NCI-H1930 (cell line): ENCODE measurements at regions not wholly inside any gene's neighbourhood (a gene's known extent, or its start where the extent isn't known, plus 50 kb on each side); places are given as distances from the start of the nearest gene placed in this dataset.

Experiments used
- DNase-seq, 2 experiments: peaks; one replicate each; lab custom pipeline; 2025; lab: John Stamatoyannopoulos, UW

DNA sequence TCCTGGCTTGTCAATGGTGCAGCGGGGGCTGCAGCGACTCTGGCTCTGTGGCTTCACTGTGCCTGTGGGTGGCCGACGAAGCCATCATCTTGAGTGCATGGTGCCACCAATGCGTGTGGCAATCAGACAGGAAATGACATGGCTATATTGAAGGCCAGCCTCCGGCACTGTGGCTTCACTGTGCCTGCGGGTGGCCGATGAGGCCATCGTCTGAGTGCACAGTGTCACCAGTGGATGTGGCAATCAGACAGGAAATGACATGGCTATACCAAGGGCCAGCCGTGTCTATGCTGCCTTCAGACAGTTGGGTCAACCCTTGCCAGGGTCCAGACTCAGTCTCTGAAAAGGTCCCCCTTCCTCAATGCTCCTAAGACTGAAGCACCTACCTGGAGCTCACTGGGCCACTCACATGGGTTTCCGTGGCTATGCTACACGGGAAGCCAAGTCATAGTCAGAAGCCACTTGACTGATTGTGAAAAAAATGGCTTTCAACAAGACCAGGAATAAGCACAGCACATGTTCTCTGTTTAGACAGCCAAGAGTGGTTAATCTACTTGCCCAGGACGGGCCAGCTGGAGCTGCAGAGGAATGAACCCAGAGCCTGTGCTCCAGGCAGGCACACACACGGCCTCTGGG is 67.5 kb upstream of the S1PR3 start:
- no peak for DNase-seq

DNA sequence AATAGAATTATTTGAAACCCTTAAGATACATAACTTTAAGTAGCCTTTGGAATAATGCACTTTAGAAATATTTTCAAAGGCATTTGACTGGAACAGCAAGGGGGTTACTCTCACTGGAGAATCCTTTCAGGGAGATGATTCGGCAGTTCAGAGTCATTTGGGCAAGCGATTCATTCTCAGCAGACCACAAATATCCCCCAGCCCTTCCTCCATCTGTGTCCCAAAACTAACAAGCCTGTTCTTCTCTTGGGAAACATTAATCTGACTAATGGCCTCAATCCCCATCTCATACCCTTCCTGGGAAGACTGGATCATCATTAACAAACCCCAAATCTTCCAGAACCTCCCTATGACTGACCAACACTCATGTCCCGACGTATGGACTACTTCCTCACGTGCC is 65.8 kb upstream of the S1PR3 start:
- DNase-seq = no peak

DNA sequence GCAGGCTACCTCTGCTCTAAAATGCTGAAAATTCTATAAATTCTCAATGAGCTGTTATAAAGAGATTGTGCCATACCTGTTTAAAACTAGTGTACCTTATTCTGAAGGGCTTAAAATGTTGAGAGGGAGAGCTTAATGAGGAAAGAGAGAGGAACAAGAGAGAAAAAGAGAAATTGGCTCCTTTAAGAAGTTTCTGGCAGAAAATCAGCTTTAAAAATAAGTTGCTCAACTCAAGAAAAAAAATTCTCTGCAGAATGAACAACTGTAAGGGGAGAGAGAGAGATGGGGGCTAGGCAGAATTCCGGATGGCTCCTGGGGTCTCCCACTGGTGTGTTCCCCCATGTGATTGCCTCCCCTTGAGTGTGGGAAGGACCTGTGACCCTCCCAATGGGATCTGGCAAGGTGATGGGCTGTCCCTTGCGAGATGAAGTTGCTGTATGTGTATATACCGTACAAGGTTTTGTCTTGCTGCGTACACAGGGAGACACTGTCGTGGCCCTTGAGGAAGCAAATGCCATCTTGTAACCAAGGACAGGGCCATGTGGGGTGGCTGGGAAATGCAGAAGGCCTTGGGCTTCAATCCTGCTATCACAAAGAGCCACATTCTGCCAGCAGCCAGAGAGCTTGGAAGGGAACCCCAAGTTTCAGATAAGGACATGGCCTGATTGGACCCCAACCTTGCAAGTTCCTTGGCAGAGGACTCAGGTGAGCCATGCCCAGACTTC is 64.3 kb upstream of the S1PR3 start:
- no peak for DNase-seq

DNA sequence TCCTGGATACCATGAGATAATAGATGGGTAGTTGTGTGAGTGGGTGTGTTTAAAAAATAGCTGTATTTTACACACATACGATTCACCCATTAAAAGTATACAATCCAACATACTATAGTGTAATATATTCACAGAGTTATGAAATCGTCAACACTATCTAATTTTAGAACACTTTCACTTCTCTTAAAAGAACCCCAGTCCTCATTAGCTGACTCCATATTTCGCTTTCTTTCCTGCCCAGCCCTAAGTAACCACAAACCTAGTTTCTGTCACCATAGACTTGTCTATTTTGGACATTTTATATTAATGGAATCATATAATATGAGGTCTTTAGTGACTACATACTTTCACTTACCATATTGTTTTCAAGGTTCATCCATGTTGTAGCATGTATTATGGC is 63.8 kb upstream of the S1PR3 start:
- DNase-seq = no peak

DNA sequence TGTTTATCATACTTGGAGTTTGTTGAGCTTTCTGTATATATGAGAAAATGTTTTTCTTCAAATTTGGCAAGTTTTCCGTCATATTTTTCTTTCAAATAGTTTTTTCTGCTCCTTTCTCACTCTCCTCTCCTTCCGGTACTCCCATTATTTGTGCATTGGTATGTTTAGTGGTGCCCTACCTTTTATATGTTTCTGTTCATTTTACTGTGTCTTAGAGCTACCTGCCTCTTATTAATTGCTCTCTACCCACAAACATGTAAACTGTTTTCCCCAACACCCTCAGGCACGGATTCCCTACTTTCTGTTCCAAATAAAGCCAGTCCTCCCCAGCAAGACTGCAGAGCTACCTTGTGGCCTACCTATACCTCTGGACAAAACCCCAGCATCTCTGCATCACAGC is 60.6 kb upstream of the S1PR3 start:
- DNase-seq = no peak

DNA sequence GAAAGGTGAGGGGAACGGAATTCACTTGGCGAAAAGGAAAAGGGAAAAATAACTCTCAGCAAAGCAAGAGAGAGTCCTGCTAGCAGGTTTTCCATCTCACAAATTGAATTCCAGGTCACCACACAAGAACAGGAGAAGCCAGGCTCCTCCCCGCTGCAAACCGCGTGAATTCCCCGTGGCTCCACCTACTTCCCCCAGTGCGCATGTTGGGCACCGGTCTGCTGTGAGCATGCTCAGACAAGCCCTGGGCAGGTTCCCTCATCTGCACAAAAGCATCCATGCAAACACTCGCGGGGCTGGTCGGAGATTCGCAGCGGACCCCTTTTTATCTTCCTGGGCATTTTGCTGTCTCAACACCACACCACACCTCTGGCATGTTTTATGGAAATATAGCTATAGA is 58.5 kb upstream of the S1PR3 start:
- DNase-seq = peak; percentile 40 to 56

DNA sequence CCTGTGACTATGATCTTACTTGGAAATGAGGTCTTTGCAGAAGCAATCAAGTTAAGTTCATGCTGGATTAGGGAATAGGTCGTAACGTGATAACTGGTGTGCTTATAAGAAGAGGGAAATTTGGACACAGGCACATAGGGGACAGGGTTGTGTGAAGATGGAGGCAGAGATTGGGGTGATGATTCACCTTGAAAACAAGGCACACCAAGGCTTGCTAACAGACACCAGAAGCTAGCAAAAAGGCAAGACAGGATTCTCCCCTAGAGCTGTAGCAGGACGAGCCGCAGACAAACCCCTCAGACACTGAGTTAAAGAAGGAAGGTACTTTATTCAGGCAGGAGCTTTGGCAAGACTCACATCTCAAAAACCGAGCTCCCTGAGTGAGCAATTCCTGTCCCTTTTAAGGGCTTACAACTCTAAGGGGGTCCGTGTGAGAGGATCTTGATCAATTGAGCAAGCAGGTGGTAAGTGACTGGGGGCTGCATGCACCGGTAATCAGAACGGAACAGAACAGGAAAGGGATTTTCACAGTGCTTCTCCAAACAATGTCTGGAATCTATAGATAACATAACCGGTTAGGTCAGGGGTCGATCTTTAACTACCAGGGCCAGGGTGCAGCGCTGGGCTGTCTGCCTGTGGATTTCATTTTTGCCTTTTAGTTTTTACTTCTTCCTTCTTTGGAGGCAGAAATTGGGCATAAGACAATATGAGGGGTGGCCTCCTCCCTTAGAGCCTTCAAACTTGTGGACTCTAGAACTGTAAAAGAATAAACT is 57.5 kb upstream of the S1PR3 start:
- no peak for DNase-seq

DNA sequence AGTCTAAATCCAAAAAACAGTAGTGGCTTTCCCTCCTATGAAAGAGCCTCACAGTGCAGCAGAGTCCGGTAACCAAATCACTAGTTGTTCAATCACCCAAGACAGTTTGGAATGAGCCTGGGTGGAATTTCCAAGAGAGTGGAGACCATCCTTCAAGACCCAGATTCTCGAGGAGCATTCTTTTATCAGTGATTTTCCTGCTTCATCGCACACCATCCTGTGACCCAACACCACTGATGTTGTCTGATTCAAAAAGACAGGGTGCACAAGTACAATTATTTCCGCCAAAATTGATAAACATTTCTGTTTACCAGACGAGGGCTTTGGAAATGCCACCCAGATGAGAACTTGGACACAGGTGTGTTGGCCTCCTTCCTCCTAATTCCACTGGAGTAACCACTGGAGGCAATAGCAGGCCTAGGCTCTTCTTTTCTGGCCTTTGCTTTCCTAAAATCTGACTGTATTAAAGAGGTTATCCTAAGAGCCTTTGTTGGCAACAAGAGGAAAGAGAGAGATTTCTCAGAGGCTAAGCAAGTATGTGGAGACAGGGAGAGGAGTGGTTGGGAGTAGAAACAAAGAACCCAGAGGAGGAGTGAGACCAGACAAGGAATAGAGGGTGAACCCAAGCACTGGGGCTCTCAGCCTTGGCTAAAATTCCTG is 56.3 kb upstream of the S1PR3 start:
- DNase-seq = no peak

DNA sequence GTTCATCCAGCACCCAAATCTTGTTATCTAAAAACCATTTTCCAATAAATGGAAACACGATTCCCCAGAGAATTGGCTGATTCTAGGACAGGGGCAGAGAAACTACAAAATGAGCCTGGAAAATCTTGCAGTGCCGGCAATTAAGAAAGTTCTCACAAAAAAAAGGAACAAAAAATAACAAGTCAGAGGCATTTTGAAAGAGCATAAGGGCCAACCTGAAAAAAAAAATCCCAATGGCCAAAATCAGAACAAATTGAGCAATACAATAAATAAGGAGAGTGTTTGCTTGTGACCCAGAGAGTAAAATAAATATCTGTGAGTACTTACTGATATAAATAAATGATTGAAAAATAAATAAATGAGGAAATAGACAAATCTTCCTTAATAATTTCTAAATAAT is 55.1 kb upstream of the S1PR3 start:
- no peak for DNase-seq

DNA sequence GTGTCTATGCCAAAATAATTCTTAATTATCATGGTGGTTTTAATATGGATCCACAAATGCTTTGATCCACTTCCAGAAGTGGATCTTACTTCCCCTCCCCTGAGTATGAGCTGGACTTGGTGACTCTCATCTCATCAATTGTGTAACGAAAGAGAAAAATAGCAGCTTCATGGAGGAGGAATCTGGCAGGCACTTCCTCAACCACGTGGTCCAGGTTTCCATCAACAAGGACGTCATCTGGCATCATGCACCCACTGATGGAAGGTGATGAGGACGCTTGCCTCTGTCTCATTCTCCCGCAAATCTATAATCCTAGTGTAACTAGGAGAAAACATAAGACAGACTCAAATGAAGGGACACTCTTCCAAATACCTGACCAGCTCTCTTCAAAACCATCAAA is 54.6 kb upstream of the S1PR3 start:
- DNase-seq = no peak

DNA sequence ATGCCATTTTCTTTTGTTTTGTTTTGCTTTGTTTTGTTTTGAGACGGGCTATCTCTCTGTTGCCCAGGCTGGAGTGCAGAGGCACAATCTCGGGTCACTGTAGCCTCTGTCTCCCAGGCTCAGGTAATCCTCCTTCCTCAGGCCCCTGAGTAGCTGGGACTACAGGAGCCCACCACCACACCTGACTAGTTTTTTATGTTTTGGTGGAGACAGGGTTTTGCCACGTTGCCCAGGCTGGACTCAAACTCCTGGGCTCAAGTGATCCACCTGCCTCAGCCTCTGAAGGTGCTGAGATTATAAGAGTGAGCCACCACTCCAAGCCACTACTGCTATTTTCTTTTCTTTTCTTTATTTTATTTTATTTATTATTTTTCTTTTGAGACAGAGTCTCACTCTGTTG is 54.0 kb upstream of the S1PR3 start:
- no peak for DNase-seq

DNA sequence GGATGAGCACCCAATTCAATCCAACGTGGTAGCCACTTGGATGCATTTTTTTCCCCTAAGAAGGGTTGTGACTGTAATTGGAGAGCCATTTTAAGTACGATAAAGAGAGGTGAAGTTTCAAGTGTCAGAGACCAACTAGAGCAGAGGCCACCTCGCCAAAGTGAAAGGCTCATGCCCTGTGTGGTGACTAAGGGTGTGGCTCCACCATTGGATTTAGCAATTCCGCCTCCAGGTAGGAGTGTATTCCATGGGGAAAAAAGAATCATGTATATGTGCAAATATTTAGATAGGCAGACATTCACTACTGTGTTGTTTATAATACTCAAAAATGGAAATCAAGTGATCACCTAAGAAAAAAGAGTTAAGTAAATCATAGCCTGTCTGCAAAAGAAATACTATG is 53.1 kb upstream of the S1PR3 start:
- no peak for DNase-seq
